Osteocyte (in vitro differentiated cells): ENCODE measurements at regions not wholly inside any gene's neighbourhood (a gene's known extent, or its start where the extent isn't known, plus 50 kb on each side); places are given as distances from the start of the nearest gene placed in this dataset.

Source experiments
- DNase-seq: peaks from one replicate; pipeline ENCODE4 v3.0.0; 2021; ENCODE audit warnings: mixed read lengths; ENCODE audit not compliant: unreplicated experiment; ENCODE audit errors: extremely low spot score
- H3K27ac Mint-ChIP-seq: one replicate; pipeline ENCODE4 v1.8.0; 2021; ENCODE audit warnings: mild to moderate bottlenecking, mixed read lengths; ENCODE audit not compliant: unreplicated experiment
- H3K27me3 Mint-ChIP-seq: one replicate; pipeline ENCODE4 v1.8.0; 2021; ENCODE audit warnings: mixed read lengths; ENCODE audit not compliant: unreplicated experiment
- H3K36me3 Mint-ChIP-seq: one replicate; pipeline ENCODE4 v1.8.0; 2021; ENCODE audit warnings: mixed read lengths; ENCODE audit not compliant: unreplicated experiment
- H3K4me1 Mint-ChIP-seq: one replicate; pipeline ENCODE4 v1.8.0; 2021; ENCODE audit warnings: mixed read lengths; ENCODE audit not compliant: unreplicated experiment
- H3K4me3 Mint-ChIP-seq: one replicate; pipeline ENCODE4 v1.8.0; 2021; ENCODE audit warnings: mild to moderate bottlenecking, moderate library complexity, mixed read lengths; ENCODE audit not compliant: unreplicated experiment
- H3K9me3 Mint-ChIP-seq: one replicate; pipeline ENCODE4 v1.8.0; 2021; ENCODE audit warnings: mixed read lengths; ENCODE audit not compliant: unreplicated experiment
- CTCF ChIP-seq: fragments of 200-600 bp; sonication (generic); IDR thresholded peaks from 2 replicates; pipeline ENCODE4 v1.5.0; 2021; ENCODE audit warnings: antibody characterized with exemption, mild to moderate bottlenecking, moderate library complexity

GRCh38 chr11:23679981-23680380 lies 816.9 kb upstream of the LUZP2 start:
- Mint-ChIP-seq H3K27me3 (no peaks in the 10 kb centered on the region), H3K4me1 (no peaks in the 10 kb centered on the region), H3K36me3 (peaks cover 2% of the 10 kb centered on the region), H3K27ac (no peak overlapping the region), H3K9me3 (peaks cover 4% of the 10 kb centered on the region), H3K4me3 (no peak overlapping the region)
- no peak for DNase-seq
- TF ChIP-seq CTCF = no peak

GRCh38 chr11:23680488-23681230 lies 816.2 kb upstream of the LUZP2 start:
- no peaks in the 10 kb centered on the region for H3K9me3 Mint-ChIP-seq
- H3K36me3 Mint-ChIP-seq = no peaks in the 10 kb centered on the region
- no peak overlapping the region for H3K27ac Mint-ChIP-seq
- TF ChIP-seq CTCF = no peak
- H3K4me1 Mint-ChIP-seq = no peaks in the 10 kb centered on the region
- H3K4me3 Mint-ChIP-seq = no peak overlapping the region
- no peaks in the 10 kb centered on the region for H3K27me3 Mint-ChIP-seq
- no peak for DNase-seq

- no peak for TF ChIP-seq CTCF
- DNase-seq = no peak
- no peak overlapping the region for H3K27ac Mint-ChIP-seq
- H3K27me3 Mint-ChIP-seq = no peaks in the 10 kb centered on the region
- no peak overlapping the region for H3K4me3 Mint-ChIP-seq
- no peaks in the 10 kb centered on the region for H3K9me3 Mint-ChIP-seq
- H3K4me1 Mint-ChIP-seq = peaks cover 7% of the 10 kb centered on the region
- no peaks in the 10 kb centered on the region for H3K36me3 Mint-ChIP-seq
These were observed 812.2 kb upstream of the LUZP2 start for GRCh38 chr11:23684701-23685100.

GRCh38 chr11:23687991-23688390 lies 808.9 kb upstream of the LUZP2 start:
- Mint-ChIP-seq H3K4me1 (peaks cover 8% of the 10 kb centered on the region), H3K36me3 (no peaks in the 10 kb centered on the region), H3K4me3 (no peak overlapping the region), H3K9me3 (no peaks in the 10 kb centered on the region), H3K27me3 (no peaks in the 10 kb centered on the region), H3K27ac (no peak overlapping the region)
- DNase-seq = no peak
- no peak for TF ChIP-seq CTCF

- Mint-ChIP-seq H3K9me3 (no peaks in the 10 kb centered on the region), H3K4me3 (no peak overlapping the region), H3K27ac (no peak overlapping the region), H3K27me3 (no peaks in the 10 kb centered on the region), H3K36me3 (no peaks in the 10 kb centered on the region), H3K4me1 (peaks cover 8% of the 10 kb centered on the region)
- TF ChIP-seq CTCF = no peak
- no peak for DNase-seq
These were observed 808.4 kb upstream of the LUZP2 start for GRCh38 chr11:23688411-23688810.
